HepG2 (cell line): ENCODE measurements at regions not wholly inside any gene's neighbourhood (a gene's known extent, or its start where the extent isn't known, plus 50 kb on each side); places are given as distances from the start of the nearest gene placed in this dataset.

Experiments
- ATAC-seq: fragments of 200-7000 bp; cut with Tn5 transposase; 3 replicates; pipeline ENCODE4 v1.9.1; 2020; ENCODE audit warnings: mild to moderate bottlenecking, moderate library complexity
- BruUV-seq: library from RNA; stranded (reverse); fragments of 400-500 nt; replicated peaks from 2 replicates; lab custom pipeline; 2021; lab: Mats Ljungman, UMichigan
- CTCF ChIA-PET: fragments of 300-600 bp; formaldehyde crosslinking; extraction: SDS; loops from one replicate; lab custom pipeline; 2021; ENCODE audit warnings: low total read pairs, inconsistent platforms, low intra/inter-chr PET ratio; lab: Yijun Ruan, JAX
- POLR2A ChIA-PET: fragments of 350-600 bp; sonication (Branson Sonifier 250); formaldehyde crosslinking; loops from one replicate; lab custom pipeline; 2020; ENCODE audit warnings: antibody characterized with exemption, inconsistent platforms; lab: Yijun Ruan, JAX
- DNase-seq: peaks from one replicate; pipeline ENCODE4 v3.0.0-alpha.2; 2015; ENCODE audit warnings: low spot score
- FAIRE-seq: peaks from 3 replicates; lab custom pipeline; 2011; peaks lifted over from hg19 to GRCh38; lab: Jason Lieb, UNC
- H2AFZ ChIP-seq: one replicate; pipeline ENCODE4 v1.6.1; 2011; ENCODE audit warnings: low read length, inconsistent platforms
- H3K27ac ChIP-seq: fragments of 300-600 bp; 3 replicates; pipeline ENCODE4 v1.8.0; 2011; ENCODE audit warnings: mixed run types, mild to moderate bottlenecking, mixed read lengths, low read length, inconsistent platforms; ENCODE audit not compliant: insufficient read depth; ENCODE audit errors: extremely low read length
- H3K27me3 ChIP-seq, 2 experiments: fragments of 200-600 bp in 1 of 2; 2 replicates in 1 of 2; 3 replicates in 1 of 2; pipeline versions ENCODE4 v1.6.0 to v1.8.0; 2011; ENCODE audit warnings: low read length in 2 of 2, mild to moderate bottlenecking in 2 of 2, moderate library complexity in 2 of 2, inconsistent platforms in 1 of 2; ENCODE audit not compliant: insufficient read depth in 2 of 2, control insufficient read depth in 1 of 2
- H3K36me3 ChIP-seq, 2 experiments: fragments of 200-600 bp in 1 of 2; replicated peaks in 1 of 2; 2 replicates in 1 of 2; 3 replicates in 1 of 2; pipeline versions ENCODE4 v1.5.1 to v1.8.0; 2011; ENCODE audit warnings: low read length in 2 of 2, inconsistent platforms in 1 of 2; ENCODE audit not compliant: insufficient read depth in 2 of 2, control insufficient read depth in 1 of 2
- H3K4me1 ChIP-seq: 2 replicates; pipeline ENCODE4 v1.5.1; 2012; ENCODE audit warnings: low read length, inconsistent platforms; ENCODE audit not compliant: insufficient read depth
- H3K4me2 ChIP-seq: 2 replicates; pipeline ENCODE4 v1.6.0; 2011; ENCODE audit warnings: low read depth, low read length, inconsistent platforms
- H3K4me3 ChIP-seq, 3 experiments: fragments of 200-600 bp in 1 of 3; sonication (generic), shearing (Covaris generic) in 1 of 3; replicated peaks in 1 of 3; 2 replicates each; pipeline ENCODE4 v1.5.1; 2011 to 2016; ENCODE audit warnings: low read length in 3 of 3, inconsistent platforms in 2 of 3, low read depth in 2 of 3, mild to moderate bottlenecking in 2 of 3, control low read depth in 1 of 3, mixed read lengths in 1 of 3; ENCODE audit not compliant: insufficient read depth in 1 of 3
- H3K79me2 ChIP-seq: one replicate; pipeline ENCODE4 v1.6.1; 2011; ENCODE audit warnings: low read length, inconsistent platforms; ENCODE audit not compliant: insufficient read depth
- H3K9ac ChIP-seq: 2 replicates; pipeline ENCODE4 v1.6.0; 2011; ENCODE audit warnings: mild to moderate bottlenecking, low read depth, low read length, inconsistent platforms; ENCODE audit not compliant: insufficient read depth
- H3K9me3 ChIP-seq: 2 replicates; pipeline ENCODE4 v1.5.1; 2012; ENCODE audit warnings: mild to moderate bottlenecking, low read length
- H4K20me1 ChIP-seq: 2 replicates; pipeline ENCODE4 v1.6.0; 2011; ENCODE audit warnings: inconsistent platforms, mild to moderate bottlenecking, low read length, moderate library complexity; ENCODE audit not compliant: insufficient read depth
- DNMT3B ChIP-seq: conservative IDR thresholded peaks from 2 replicates; pipeline ENCODE4 v1.6.1; 2016; ENCODE audit warnings: missing biosample characterization, control low read depth
- ZNF10 ChIP-seq: sonication (generic); formaldehyde crosslinking; IDR thresholded peaks from 2 replicates; pipeline ENCODE4 v1.4.0; 2020; ENCODE audit warnings: mild to moderate bottlenecking, low read depth, missing genetic modification reagents, borderline replicate concordance
- ZNF577 ChIP-seq: sonication (generic); formaldehyde crosslinking; IDR thresholded peaks from 2 replicates; pipeline ENCODE4 v1.4.0; 2020; ENCODE audit warnings: mild to moderate bottlenecking, low read depth, missing genetic modification reagents, borderline replicate concordance
- WGBS: methylation state at CpG from one replicate; pipeline ENCODE4 v1.1.6; 2017; ENCODE audit warnings: low lambda C conversion rate; 5-methylcytosine and 5-hydroxymethylcytosine counted together
- in situ Hi-C: cut with HindIII; loops from 2 replicates; pipeline ENCODE4 v1.10.0; 2017; ENCODE audit warnings: low pct_unique_long_range_greater_than_20kb; ENCODE audit not compliant: extremely low pct_ligation_motif_present
- intact Hi-C: fragments of 100-400 bp; cut with micrococcal nuclease; formaldehyde crosslinking; loops from one replicate; pipeline ENCODE4 v1.10.0; 2022; ENCODE audit not compliant: unreplicated experiment
- TF ChIP-seq, protein P1 (sequence below): sonication (generic); formaldehyde crosslinking; IDR thresholded peaks from 2 replicates; pipeline ENCODE4 v1.4.0; 2020; ENCODE audit warnings: missing genetic modification reagents, borderline replicate concordance

DNA sequence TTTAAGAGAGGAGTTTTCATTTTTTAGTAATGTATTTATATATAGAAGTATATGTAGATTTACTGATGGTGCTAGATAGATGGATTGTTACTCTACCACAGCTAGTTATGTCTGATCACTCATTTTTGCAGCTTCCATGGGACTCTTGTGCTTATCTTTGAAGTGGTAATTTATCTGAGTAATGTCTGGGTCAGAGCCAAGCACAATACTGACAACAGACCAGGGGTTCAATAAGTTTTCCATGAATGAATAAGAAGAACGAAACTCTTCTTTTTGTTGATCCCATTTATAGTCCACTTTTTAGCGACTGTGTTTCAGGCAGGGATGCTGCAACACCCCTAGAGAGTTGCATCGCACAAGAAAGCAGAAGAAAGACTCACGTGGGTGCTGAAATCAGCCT lies 935.2 kb downstream of the PLA2G4A start:
- Histone ChIP-seq H3K27me3 (no peaks in the 10 kb centered on the region), H3K4me2 (no peak overlapping the region), H3K9ac (no peak overlapping the region), H2AFZ (no peak overlapping the region), H3K4me3 (no peak overlapping the region), H3K36me3 (no peaks in the 10 kb centered on the region), H3K9me3 (no peaks in the 10 kb centered on the region), H4K20me1 (no peaks in the 10 kb centered on the region), H3K4me1 (no peaks in the 10 kb centered on the region), H3K27ac (no peak overlapping the region), H3K79me2 (no peaks in the 10 kb centered on the region)
- CTCF ChIA-PET: no interaction called here
- no TSS peak for BruUV-seq
- TF ChIP-seq, protein P1, sequence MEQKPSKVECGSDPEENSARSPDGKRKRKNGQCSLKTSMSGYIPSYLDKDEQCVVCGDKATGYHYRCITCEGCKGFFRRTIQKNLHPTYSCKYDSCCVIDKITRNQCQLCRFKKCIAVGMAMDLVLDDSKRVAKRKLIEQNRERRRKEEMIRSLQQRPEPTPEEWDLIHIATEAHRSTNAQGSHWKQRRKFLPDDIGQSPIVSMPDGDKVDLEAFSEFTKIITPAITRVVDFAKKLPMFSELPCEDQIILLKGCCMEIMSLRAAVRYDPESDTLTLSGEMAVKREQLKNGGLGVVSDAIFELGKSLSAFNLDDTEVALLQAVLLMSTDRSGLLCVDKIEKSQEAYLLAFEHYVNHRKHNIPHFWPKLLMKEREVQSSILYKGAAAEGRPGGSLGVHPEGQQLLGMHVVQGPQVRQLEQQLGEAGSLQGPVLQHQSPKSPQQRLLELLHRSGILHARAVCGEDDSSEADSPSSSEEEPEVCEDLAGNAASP (CRISPR knock-in tag): no peak
- no peak for TF ChIP-seq ZNF577
- ATAC-seq (no peak), DNase-seq (no peak), FAIRE-seq (no peak)
- WGBS: 2% methylated on average over 4 of the region's 4 CpGs
- in situ Hi-C loops (no loop called here), intact Hi-C loops (no loop called here)
- POLR2A ChIA-PET: no interaction called here

DNA sequence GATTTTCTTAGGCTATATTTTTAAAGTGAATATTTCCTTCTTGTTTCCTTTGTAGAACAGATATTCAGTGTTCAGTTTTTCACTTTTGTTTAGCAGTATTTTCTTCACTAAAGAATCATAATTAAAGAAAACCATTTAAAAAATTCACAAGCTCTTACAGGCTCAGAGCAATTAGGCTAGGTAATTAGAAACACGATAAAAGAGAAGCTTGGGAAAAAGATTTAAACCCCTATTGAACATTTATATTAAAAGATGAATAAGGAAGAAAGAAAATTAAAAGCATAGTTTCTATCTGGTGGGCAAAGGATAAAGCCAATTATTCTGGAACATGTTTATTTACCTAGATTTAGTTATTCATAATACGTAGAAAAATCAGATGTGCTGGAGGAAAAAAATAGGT lies 942.6 kb downstream of the PLA2G4A start:
- TF ChIP-seq DNMT3B (no peak), ZNF10 (no peak)
- BruUV-seq: no TSS peak
- Histone ChIP-seq H3K9ac (no peak overlapping the region), H3K4me3 (no peak overlapping the region), H3K27ac (no peak overlapping the region), H4K20me1 (no peaks in the 10 kb centered on the region), H3K9me3 (no peaks in the 10 kb centered on the region), H2AFZ (no peak overlapping the region), H3K27me3 (no peaks in the 10 kb centered on the region), H3K36me3 (no peaks in the 10 kb centered on the region), H3K79me2 (no peaks in the 10 kb centered on the region), H3K4me2 (no peak overlapping the region), H3K4me1 (no peaks in the 10 kb centered on the region)
- ChIA-PET POLR2A (no interaction called here), CTCF (no interaction called here)
- no peak for ATAC-seq
- no peak for DNase-seq
- intact Hi-C loops: no loop called here
- no peak for FAIRE-seq
- in situ Hi-C loops: no loop called here
- WGBS: 3% methylated on average over 2 of the region's 2 CpGs
